ENCODE measurements at regions not wholly inside any gene's neighbourhood (a gene's known extent, or its start where the extent isn't known, plus 50 kb on each side); places are given as distances from the start of the nearest gene placed in this dataset.
A peak's percentile ranks its signal among the peaks of the same experiment; 100 is the strongest.
"Not testable (repeated sequence)": the region's sequence is repeated elsewhere in the genome, so short reads cannot be mapped to it uniquely, and the experiment has no call there.

DNA sequence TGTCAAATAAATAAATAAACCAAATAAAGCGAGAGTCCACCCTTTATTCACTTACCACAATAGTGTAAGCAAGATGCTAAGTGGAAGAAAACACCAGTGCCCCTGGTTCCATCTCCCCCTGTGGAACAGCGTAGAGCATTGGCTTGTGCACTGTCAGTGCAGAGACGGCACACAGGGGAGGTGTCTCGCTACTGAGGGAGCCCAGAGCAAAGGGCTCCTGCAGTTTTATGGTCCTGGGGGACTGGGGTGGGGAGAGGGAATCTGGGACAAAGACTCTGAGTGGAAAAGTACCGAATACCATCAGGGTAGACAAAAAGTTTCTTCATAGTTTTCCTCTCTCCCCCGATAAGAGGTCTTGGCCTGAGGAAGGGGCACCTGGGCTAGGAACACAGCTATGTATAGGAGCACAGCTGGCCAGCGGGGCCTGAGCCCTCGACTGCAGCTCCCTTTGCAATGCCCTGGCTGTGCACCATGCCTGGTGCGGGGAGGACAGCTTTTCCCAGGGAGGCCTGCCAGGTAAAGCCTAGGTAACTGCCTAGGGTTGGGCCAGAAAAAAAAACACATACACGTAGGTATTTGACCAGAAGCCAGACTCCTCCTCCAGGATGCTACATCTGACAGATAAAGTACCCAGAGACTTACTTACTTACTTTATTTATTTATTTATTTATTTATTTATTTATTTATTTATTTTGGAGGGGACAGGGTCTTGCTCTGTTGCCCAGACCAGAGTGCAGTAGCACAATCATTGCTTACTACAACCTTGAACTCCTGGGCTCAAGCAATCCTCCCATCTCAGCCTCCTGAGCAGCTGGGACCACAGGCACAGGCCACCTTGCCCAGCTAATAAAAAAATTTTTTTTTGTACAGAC, 88.8 kb upstream of the KIF5B start:
- DNase-seq (ENCODE audit: low read depth), result no peak
- H3K4me3 ChIP-seq (ENCODE audit: low read depth, low read length), result no peak overlapping the region

DNA sequence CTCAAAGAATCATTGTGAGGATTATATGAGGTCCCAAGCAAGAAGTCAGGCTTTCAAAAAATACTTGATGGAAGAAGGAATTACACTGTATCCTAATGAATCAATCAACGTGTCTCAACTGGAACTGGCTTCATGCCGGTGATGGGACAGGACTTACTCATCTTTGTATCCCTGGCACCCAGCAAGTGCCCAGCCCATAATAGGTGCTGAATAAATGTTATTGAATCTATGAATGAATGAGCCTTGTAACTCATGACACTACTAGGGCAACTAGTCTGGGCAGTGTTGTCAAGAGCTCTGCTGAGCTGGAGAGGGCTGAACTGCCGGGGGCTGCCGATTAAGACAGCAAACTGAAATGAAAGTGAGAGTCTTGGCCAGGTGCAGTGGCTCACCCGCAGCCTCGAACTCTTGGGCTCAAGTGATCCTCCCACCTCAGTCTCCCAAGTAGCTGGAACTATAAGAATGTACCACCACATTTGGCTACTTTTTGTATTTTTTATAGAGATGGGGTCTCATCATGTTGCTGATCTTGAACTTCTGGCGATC, 87.2 kb upstream of the KIF5B start:
- no peak overlapping the region for H3K4me3 ChIP-seq (ENCODE audit: low read depth, low read length)

DNA sequence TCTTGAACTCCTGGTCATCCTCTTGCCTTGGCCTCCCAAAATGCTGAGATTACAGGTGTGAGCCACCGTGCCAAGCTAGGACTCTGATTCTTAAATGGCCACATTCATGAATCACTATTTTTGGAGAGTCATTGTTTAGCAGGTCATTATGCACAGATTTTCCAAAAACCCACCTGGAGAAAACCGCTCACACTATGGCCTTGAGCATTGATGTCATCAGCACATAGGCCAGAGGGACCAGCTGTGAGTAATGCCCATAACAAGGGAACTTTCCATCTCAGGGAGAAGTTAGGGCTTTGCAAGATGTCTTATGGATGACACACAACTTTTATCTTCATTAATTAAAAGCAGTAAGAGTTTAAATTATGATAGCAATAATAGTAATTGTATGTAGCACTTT, 86.4 kb upstream of the KIF5B start:
- no peak overlapping the region for H3K4me3 ChIP-seq (ENCODE audit: low read depth, low read length)
- DNase-seq (ENCODE audit: low read depth), result peak; percentile 31

More for the DNA sequence above, 87.2 kb upstream of the KIF5B start:
- no peak for DNase-seq (ENCODE audit: low read depth)

DNA sequence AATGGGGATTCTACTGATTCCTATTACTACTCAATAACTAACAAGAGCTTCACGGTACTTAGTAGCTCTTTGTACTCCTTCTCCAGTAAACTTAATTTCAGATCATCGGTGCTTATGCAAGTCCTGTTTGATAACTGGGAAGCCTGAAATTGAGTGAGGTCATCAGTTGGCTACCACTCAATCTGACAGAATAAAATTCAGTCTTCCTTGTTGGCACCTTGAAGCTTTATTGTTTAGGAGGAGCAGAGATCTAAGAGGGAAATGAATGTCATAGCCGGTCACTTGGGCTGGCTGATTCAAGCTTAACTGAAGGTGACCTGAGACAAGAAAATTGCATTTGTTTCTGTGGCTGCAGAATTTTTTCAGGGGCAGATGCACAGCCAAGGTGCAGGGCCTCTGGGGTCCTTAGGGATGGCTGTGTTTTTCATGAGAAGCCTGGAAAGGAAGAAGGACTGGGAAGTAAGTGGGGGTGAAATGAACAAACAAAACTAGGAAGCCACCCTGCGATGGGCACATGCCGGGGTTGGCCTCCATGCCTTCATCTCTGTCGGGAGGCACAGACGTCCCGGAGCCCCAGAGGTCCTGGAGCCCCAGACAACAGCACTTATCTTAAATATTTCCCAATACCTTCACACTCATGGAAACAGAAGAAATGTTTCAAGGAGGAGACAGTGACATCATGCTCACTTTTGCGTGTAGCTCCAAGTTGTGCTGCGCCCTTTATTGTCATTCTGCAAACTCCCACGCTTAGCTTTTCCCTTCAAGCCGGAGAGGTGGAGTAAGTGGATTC, 85.0 kb upstream of the KIF5B start:
- H3K4me3 ChIP-seq (ENCODE audit: low read depth, low read length), result no peak overlapping the region
- DNase-seq (ENCODE audit: low read depth), result no peak

DNA sequence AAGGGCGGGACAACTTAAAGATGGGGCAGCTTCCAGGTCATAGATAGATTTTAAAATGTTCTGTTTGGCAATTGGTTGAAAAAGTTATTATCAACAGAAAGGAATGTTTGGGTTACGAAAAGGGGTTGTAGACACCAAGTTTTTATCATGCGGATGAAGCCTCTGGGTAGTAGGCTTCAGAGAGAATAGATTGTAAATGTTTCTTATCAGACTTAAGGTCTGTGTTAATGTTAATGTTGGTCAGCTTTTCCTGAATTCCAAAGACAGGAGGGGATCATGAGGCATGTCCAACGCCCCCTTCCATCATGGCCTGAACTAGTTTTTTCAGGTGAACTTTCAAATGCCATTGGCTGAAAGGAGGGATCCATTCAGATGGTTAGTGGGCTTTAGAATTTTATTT, 84.2 kb upstream of the KIF5B start:
- H3K4me3 ChIP-seq (ENCODE audit: low read depth, low read length), result no peak overlapping the region
- no peak for DNase-seq (ENCODE audit: low read depth)

DNA sequence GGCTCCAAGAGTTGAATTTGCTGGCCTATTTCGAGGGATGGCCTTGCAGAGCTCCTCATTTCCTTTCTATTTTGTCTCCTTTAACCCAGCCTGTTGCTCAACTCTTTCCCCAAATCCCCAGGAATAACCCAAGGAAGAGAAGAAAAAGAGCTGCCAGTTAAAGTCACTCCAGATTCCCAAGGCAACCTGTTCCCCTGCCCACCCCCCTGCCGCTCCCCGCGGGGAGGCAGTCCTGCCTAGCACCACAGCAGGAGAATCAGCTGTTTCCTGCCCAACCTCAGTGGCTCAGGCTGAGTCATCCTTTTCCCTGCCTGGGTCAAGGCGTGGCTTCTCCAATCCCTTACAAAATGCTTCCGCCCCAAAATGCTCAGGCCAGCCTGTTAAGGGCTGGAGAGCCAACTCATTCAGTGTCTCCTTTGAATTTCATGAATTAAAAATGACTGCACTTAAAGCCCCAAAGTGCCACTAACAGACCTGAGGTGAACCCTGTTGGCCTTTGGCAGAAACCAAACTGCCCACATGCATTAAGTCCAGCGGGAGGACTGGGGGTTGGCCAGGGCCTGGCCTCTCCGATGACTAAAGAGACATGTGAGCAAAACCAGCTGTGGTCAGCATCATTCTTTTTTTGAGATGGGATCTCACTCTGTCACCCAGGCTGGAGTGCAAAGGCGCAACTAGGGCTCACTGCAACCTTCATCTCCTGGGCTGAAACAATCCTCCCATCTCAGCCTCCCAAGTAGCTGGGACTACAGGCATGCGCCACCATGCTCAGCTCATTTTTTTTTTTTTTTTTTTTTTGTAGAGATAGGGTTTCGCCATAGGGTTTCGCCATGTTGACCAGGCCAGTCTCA, 83.2 kb upstream of the KIF5B start:
- H3K4me3 ChIP-seq (ENCODE audit: low read depth, low read length), result no peak overlapping the region

DNA sequence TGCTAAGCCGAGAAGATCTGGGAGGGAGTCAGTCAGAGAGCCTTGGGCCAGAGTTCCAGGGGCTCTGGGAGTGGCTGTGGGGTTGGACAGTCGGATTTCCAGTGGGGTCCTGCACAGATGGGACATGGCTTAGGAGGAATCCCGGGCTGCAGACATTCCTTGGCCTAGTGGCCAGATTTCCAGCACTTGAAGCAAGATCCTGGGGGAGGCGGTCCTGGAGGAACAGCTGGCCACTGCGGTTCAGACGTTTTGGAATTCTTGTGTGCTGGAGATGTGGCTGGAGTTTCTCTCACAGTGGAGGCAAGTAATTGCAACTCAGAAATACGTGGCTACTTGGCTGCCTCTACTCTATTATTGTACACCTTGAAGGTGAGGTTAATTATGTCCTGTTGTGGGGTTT, 80.7 kb upstream of the KIF5B start:
- H3K4me3 ChIP-seq (ENCODE audit: low read depth, low read length), result not testable (repeated sequence)
- DNase-seq (ENCODE audit: low read depth), result peak; percentile 25

More for the DNA sequence above, 83.2 kb upstream of the KIF5B start:
- peak; percentile 82 for DNase-seq (ENCODE audit: low read depth)

DNA sequence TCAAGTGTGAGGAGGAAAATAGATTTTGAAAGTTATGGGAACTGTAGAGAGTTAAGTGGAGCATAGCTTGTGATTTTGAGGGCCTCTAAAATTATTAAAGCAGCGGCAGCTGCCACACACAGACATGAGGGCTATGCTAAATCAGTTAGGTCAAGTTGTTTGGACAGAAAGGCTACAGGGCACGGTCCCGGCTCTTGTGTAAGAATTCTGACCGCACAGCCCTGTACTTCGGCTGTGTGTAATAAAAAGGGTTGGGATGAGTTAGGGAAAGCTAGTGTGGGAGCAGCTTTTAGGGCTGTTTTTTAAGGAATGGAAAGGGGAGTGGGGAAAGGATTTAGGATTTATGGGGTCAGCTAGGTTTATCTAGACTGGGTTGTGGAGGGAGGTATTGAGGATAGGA, 79.6 kb upstream of the KIF5B start:
- DNase-seq (ENCODE audit: low read depth); H3K4me3 ChIP-seq (ENCODE audit: low read depth, low read length): not testable (repeated sequence)

DNA sequence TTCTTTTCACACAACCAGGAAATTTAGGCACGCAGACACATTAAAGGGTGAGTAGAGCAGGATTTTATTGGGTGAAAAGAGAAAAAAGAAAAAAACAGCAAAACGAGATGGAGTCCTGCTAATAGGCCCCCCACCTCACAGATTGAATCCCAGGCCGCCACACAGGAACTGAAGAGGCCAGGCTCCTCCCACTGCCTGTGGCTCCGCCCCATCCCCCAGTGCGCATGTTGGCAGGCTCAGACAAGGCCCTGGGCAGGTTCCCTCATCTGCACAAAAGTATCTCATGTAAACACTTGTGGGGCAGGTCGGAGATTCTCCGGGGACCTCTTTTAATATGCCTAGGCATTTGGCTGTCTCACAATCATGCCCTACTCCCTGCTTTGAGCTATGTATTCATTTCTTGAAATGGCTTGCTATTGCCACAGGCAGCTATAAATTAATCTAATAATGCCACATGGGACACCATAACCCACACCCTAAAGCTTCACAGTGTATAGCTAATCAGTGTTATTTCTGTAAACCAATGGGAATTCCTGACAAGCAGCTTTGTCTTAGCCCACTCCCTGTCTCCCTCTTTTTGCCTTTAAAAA, 76.2 kb upstream of the KIF5B start:
- DNase-seq (ENCODE audit: low read depth), result no peak
- no peak overlapping the region for H3K4me3 ChIP-seq (ENCODE audit: low read depth, low read length)

DNA sequence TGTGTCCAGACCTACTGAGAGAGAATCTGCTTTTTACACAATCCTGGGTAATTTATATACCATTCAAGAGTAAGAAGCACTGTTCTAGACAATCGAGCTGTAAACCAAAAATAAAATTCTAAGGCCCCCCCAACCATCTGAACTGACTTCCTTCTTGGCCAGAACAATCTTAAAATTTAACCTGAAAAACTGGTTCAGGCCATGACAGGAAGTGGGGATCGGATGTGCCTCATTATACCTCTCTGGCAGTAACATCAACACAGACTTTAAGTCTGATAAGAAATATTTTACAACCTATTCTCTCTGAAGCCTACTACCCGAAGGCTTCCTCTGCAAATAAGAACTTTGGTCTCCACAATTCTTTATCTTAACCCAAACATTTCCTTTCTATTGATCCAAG, 75.2 kb upstream of the KIF5B start:
- no peak for DNase-seq (ENCODE audit: low read depth)
- no peak overlapping the region for H3K4me3 ChIP-seq (ENCODE audit: low read depth, low read length)

DNA sequence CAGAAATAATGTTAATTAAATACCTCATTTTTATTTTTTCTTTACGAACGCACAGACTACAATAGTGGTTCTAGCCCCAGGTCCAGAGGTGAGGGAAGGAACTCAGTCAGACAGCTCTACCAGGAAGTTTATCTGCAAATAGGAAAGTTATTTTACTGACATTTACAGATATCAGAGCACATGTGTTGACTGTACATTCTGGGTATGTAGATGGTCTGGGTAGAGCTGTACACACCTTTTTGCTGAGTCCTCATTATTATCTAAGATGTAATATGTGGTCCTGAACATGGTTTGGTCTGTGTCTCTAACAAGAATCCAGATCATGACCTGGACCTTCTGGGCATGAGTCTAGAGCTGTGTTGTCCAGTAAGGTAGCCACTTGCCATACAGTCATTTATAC, 74.6 kb upstream of the KIF5B start:
- no peak overlapping the region for H3K4me3 ChIP-seq (ENCODE audit: low read depth, low read length)
- DNase-seq (ENCODE audit: low read depth), result no peak

DNA sequence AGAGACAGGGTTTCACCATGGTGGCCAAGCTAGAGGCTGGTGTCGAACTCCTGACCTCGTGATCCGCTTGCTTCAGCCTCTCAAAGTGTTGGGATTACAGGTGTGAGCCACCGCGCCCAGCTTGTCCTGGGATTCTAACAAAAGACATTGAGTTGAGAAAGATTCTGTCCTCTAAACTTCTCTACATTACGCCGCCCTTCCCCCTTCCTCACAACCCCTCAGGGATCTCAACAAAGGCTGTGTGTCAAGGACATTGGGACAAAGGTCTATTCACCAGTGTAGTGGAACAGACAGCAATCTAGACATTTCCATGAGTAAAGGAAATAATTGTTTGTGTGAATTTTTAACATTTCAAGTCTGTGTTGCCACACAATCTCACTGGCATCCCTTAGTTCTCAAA, 68.8 kb upstream of the KIF5B start:
- H3K4me3 ChIP-seq (ENCODE audit: low read depth, low read length), result no peak overlapping the region
- no peak for DNase-seq (ENCODE audit: low read depth)

DNA sequence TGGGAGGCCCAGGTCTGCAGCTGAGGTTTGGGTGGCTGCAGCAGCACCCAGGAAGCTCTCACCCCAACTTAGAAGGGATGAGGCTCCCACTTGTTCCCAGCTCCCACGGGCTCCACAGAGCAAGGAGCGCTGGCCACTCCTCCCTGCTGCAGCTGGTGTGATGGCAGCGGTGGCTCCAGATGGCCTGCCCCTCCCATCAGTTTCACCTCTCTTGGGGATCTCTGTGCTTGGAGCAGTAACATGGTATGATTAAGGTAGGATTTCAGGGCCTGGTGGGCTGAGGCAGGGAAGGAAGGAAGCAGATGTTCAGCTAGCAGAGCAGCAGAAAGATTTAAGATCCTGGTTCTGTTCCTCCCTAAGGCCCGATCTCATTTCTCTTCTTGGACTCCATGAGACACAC, 66.8 kb upstream of the KIF5B start:
- no peak overlapping the region for H3K4me3 ChIP-seq (ENCODE audit: low read depth, low read length)

DNA sequence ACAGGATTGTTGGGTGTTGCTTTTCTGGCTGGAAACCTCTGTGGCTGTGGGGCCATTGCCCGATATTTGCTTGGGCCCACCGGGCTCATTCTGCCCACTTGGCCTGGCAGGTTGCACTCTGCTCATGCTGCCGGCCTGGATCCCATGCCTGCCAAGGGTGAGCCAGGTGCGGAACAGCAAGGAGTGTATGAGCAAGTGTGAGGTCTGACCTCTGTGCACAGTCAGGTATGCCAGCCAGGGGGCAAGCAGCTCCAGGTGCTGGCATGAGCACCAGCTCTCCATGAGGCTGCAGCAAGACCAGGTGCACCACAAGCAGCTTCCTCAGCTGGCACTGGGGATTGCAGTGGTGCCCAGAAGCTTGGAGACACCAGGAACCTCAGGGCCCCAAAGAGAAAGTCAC, 65.4 kb upstream of the KIF5B start:
- DNase-seq (ENCODE audit: low read depth), result no peak
- H3K4me3 ChIP-seq (ENCODE audit: low read depth, low read length), result no peak overlapping the region

More for the DNA sequence above, 66.8 kb upstream of the KIF5B start:
- DNase-seq (ENCODE audit: low read depth), result no peak

DNA sequence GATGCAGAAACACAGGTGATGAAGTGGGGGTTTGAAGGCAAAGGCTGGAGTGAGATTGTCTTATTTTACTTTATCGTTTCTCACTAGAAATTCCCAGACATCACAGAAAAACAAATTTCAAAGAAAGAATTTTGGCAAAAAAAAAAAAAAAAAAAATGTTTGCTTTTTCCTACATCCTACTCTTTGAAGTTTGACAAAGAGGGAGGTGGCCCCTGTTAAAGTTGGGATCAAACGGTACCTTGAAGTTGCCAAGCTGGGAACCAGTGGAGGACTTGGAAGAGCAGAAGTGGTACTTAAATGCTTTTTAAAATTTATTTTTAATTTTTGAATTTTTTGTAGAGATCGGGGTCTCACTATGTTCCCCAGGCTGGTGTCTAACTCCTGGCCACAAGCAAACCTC, 63.9 kb upstream of the KIF5B start:
- no peak for DNase-seq (ENCODE audit: low read depth)
- H3K4me3 ChIP-seq (ENCODE audit: low read depth, low read length), result no peak overlapping the region

DNA sequence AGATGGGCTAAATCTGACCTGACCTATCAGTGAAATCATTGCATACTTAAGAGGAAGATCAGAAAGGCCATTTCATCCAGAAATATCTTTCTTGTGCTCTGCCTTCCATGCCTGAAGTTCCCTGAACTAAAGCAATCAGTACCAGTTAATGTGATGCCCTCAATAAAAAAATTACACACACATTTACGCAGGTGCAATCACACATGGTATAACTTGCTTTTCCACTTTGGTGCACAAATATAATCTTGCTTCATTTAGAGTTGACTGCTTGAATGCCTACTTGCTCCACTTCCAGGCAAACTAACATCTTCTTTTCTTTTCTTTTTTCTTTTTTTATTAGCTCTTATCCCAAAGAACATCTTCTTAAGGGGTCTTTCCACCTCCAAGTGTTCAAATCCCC, 58.3 kb upstream of the KIF5B start:
- no peak for DNase-seq (ENCODE audit: low read depth)
- H3K4me3 ChIP-seq (ENCODE audit: low read depth, low read length), result no peak overlapping the region

DNA sequence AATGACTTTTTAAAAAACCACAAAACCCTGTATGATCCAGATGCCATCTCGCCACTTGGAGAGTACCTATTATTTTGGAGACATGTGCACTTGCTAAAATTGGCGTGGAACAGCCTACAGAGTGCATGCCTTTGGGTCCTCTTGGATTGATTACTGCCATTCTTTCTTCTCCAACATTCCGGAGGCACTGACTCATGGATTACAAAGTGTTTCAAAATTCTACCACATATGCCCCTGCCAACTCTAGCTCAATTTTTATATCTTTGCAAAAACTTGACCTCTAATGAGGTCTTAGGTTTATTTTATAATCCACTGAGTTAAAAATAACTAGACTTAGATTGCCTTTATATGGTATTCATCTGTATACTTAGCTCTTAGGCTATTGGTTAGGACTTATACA, 55.8 kb upstream of the KIF5B start:
- peak; percentile 25 for DNase-seq (ENCODE audit: low read depth)
- H3K4me3 ChIP-seq (ENCODE audit: low read depth, low read length), result no peak overlapping the region

DNA sequence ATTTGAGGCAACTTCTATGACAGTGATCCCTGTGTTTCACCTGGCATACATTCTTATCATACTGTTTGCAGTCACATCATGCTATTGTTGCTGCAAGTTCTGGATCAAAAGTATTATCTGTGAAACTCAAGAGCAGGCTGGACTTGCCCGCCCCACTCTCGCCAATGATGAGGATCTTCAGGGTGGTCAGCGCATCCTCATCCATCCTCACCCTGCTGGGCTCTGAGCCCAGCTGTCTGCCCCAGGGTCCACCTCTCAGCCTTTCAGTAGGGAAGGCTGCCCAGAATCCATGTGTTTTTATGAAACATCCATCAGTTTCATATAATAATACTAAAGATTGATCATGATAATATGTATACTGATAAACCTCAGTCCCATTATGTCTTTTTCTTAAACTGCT, 55.4 kb upstream of the KIF5B start:
- no peak for DNase-seq (ENCODE audit: low read depth)
- no peak overlapping the region for H3K4me3 ChIP-seq (ENCODE audit: low read depth, low read length)

DNA sequence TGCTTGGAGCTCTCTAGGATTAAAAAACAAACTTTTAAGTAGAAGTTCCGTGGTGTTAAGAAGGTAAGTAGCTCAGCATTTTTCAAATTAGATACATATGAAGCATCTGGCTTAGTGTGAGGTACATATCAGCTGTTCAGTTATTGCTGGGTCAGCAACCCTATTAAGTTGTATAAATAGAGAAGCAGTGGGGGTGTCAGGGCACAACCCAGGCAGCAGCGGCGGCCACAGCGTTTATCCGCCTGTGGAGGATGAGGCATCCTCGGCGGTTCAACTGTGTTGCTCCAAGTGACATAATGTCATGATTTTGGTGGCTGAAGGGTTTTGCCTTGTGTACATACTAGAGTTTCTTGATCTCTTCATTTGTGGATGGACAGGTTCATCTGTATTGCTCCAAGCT, 54.6 kb upstream of the KIF5B start:
- DNase-seq (ENCODE audit: low read depth), result no peak
- H3K4me3 ChIP-seq (ENCODE audit: low read depth, low read length), result no peak overlapping the region
